NT2/D1 (cell line): ENCODE measurements at regions not wholly inside any gene's neighbourhood (a gene's known extent, or its start where the extent isn't known, plus 50 kb on each side); places are given as distances from the start of the nearest gene placed in this dataset.

ENCODE experiments used
- DNase-seq: peaks from one replicate; pipeline ENCODE4 v3.0.0-alpha.2; 2011; ENCODE audit warnings: low read depth, low spot score
- H3K27me3 ChIP-seq: 2 replicates; pipeline ENCODE4 v1.6.0; 2011; ENCODE audit warnings: mild to moderate bottlenecking; ENCODE audit not compliant: insufficient read length, insufficient read depth
- H3K36me3 ChIP-seq: 2 replicates; pipeline ENCODE4 v1.6.1; 2011; ENCODE audit warnings: mild to moderate bottlenecking, low read length, mixed read lengths; ENCODE audit not compliant: insufficient read depth, insufficient read length
- H3K4me1 ChIP-seq: 2 replicates; pipeline ENCODE4 v1.5.1; 2011; ENCODE audit not compliant: insufficient read depth, insufficient read length
- H3K4me3 ChIP-seq: 2 replicates; pipeline ENCODE4 v1.5.1; 2011; ENCODE audit warnings: low read depth; ENCODE audit not compliant: insufficient read length
- H3K9ac ChIP-seq: 2 replicates; pipeline ENCODE4 v1.6.0; 2011; ENCODE audit warnings: low read depth; ENCODE audit not compliant: insufficient read length
- H3K9me3 ChIP-seq: 2 replicates; pipeline ENCODE4 v1.5.1; 2011; ENCODE audit warnings: mild to moderate bottlenecking, low read length; ENCODE audit not compliant: insufficient read depth
- SUZ12 ChIP-seq: IDR thresholded peaks from 2 replicates; pipeline ENCODE4 v1.6.1; 2011; ENCODE audit not compliant: insufficient read length, insufficient read depth; ENCODE audit errors: extremely low read depth
- YY1 ChIP-seq: IDR thresholded peaks from 2 replicates; pipeline ENCODE4 v1.6.1; 2011; ENCODE audit not compliant: insufficient read length, insufficient read depth
- ZNF274 ChIP-seq: IDR thresholded peaks from 2 replicates; pipeline ENCODE4 v1.6.1; 2011; ENCODE audit warnings: mild to moderate bottlenecking, low read depth, low read length

GRCh38 chr9:96130970-96131369, 171.0 kb downstream of the HSD17B3 start:
- Histone ChIP-seq H3K9ac (no peak overlapping the region), H3K36me3 (no peaks in the 10 kb centered on the region), H3K9me3 (no peaks in the 10 kb centered on the region), H3K4me3 (no peak overlapping the region), H3K27me3 (peaks cover 17% of the 10 kb centered on the region), H3K4me1 (peaks cover 13% of the 10 kb centered on the region)
- no peak for DNase-seq
- TF ChIP-seq ZNF274 (no peak), SUZ12 (no peak), YY1 (no peak)

- H3K4me1 ChIP-seq, result peaks cover 15% of the 10 kb centered on the region
- no peaks in the 10 kb centered on the region for H3K9me3 ChIP-seq
- no peak overlapping the region for H3K9ac ChIP-seq
- no peak overlapping the region for H3K4me3 ChIP-seq
- peak; percentile 89 for DNase-seq
- no peaks in the 10 kb centered on the region for H3K36me3 ChIP-seq
- H3K27me3 ChIP-seq, result peaks cover 17% of the 10 kb centered on the region
- TF ChIP-seq SUZ12 (no peak), YY1 (no peak), ZNF274 (no peak)
Measured at GRCh38 chr9:96129747-96130146, 172.2 kb downstream of the HSD17B3 start.

DNA sequence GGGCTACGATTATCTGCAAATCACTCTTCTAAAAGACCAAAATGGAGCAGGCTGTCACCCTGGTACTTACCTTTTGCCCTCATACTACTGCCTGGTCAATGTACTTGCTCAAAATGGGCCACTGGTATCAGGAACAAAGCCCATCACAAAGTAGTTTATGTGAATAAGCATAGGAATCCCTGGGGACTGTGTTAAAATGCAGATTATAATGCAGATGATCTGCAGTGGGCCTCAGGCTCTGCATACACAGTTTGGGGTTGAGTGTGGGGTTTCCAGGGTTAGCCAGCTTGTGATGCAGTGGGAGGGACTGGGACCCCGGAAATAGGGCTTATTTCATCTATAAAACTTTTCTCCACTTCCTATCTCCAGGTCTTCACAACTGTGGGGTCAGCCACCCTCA, 173.1 kb downstream of the HSD17B3 start:
- H3K4me3 ChIP-seq, result no peak overlapping the region
- H3K9me3 ChIP-seq, result no peaks in the 10 kb centered on the region
- no peak for TF ChIP-seq ZNF274
- no peak for TF ChIP-seq YY1
- no peak for TF ChIP-seq SUZ12
- no peak for DNase-seq
- H3K9ac ChIP-seq, result no peak overlapping the region
- no peaks in the 10 kb centered on the region for H3K36me3 ChIP-seq
- H3K4me1 ChIP-seq, result peaks cover 15% of the 10 kb centered on the region
- peaks cover 17% of the 10 kb centered on the region for H3K27me3 ChIP-seq

- Histone ChIP-seq H3K27me3 (peaks cover 13% of the 10 kb centered on the region), H3K9ac (peak overlapping the region; percentile 72), H3K36me3 (no peaks in the 10 kb centered on the region), H3K9me3 (peaks cover 9% of the 10 kb centered on the region), H3K4me3 (no peak overlapping the region), H3K4me1 (peaks cover 15% of the 10 kb centered on the region)
- TF ChIP-seq ZNF274, result no peak
- peak; percentile 30 for TF ChIP-seq YY1
- DNase-seq, result no peak
Measured at GRCh38 chr9:96126321-96126881, 175.6 kb downstream of the HSD17B3 start.

GRCh38 chr9:96125624-96126023, 176.4 kb downstream of the HSD17B3 start:
- DNase-seq, result no peak
- H3K9me3 ChIP-seq, result peaks cover 9% of the 10 kb centered on the region
- no peak overlapping the region for H3K9ac ChIP-seq
- H3K4me3 ChIP-seq, result no peak overlapping the region
- no peaks in the 10 kb centered on the region for H3K36me3 ChIP-seq
- peaks cover 15% of the 10 kb centered on the region for H3K4me1 ChIP-seq
- peaks cover 6% of the 10 kb centered on the region for H3K27me3 ChIP-seq
- no peak for TF ChIP-seq YY1
- no peak for TF ChIP-seq ZNF274
- TF ChIP-seq SUZ12, result no peak

DNA sequence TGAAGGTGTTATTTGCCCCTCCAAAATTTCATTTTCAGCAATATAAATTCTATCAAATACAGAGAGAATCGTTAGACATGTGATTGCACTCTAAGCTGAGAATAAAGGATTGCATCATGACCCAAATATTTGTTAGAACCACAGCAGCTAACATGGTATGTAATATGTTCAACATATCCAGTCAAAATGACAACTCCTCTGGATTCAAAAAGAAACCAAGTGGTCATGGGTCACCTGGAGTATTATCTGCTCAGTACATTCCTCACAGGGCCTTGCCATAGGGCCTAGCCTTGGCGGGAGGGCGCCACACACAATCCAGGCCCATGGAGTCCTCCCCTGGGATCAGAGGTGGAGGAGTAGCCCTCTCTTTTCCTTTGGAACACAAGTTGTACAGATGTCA, 179.2 kb downstream of the HSD17B3 start:
- Histone ChIP-seq H3K9ac (no peak overlapping the region), H3K36me3 (no peaks in the 10 kb centered on the region), H3K27me3 (peaks cover 4% of the 10 kb centered on the region), H3K4me3 (no peak overlapping the region), H3K9me3 (peaks cover 28% of the 10 kb centered on the region), H3K4me1 (peaks cover 10% of the 10 kb centered on the region)
- DNase-seq, result no peak
- TF ChIP-seq SUZ12 (no peak), ZNF274 (no peak), YY1 (no peak)

- H3K4me1 ChIP-seq, result peaks cover 10% of the 10 kb centered on the region
- no peak for TF ChIP-seq ZNF274
- TF ChIP-seq YY1, result no peak
- TF ChIP-seq SUZ12, result no peak
- no peak for DNase-seq
- no peak overlapping the region for H3K4me3 ChIP-seq
- H3K36me3 ChIP-seq, result no peaks in the 10 kb centered on the region
- peaks cover 28% of the 10 kb centered on the region for H3K9me3 ChIP-seq
- H3K27me3 ChIP-seq, result no peaks in the 10 kb centered on the region
- no peak overlapping the region for H3K9ac ChIP-seq
Measured at GRCh38 chr9:96122282-96122681, 179.7 kb downstream of the HSD17B3 start.

- Histone ChIP-seq H3K27me3 (no peaks in the 10 kb centered on the region), H3K4me3 (no peak overlapping the region), H3K4me1 (peaks cover 4% of the 10 kb centered on the region), H3K9me3 (peaks cover 28% of the 10 kb centered on the region), H3K36me3 (no peaks in the 10 kb centered on the region), H3K9ac (no peak overlapping the region)
- no peak for DNase-seq
- TF ChIP-seq ZNF274, result no peak
- no peak for TF ChIP-seq YY1
- TF ChIP-seq SUZ12, result no peak
Measured at GRCh38 chr9:96121136-96121535, 180.8 kb downstream of the HSD17B3 start.
